CD4-positive, CD25-positive, alpha-beta regulatory T cell (primary cell): ENCODE measurements at regions not wholly inside any gene's neighbourhood (a gene's known extent, or its start where the extent isn't known, plus 50 kb on each side); places are given as distances from the start of the nearest gene placed in this dataset.
"Not testable (repeated sequence)": the region's sequence is repeated elsewhere in the genome, so short reads cannot be mapped to it uniquely, and the experiment has no call there.

Experiments
- ATAC-seq, 2 donors: fragments of 150-1000 bp; cut with Tn5 transposase; one replicate each; pipeline ENCODE4 v1.10.0; 2021; ENCODE audit warnings: low read depth in 2 of 2, moderate number of reproducible peaks in 2 of 2, moderate library complexity in 1 of 2
- DNase-seq, 3 donors: peaks; one replicate each; pipeline versions ENCODE4 v3.0.0 to v3.0.0-alpha.2; 2012 to 2022; ENCODE audit warnings: mixed read lengths in 1 of 3
- H3K27ac ChIP-seq: one replicate; pipeline ENCODE4 v1.7.0; 2013; ENCODE audit warnings: mild to moderate bottlenecking, low read length; ENCODE audit not compliant: insufficient read depth, poor library complexity, severe bottlenecking
- H3K27me3 ChIP-seq: one replicate; pipeline ENCODE4 v1.7.0; 2013; ENCODE audit warnings: low read length; ENCODE audit not compliant: control insufficient read depth, insufficient read depth
- H3K36me3 ChIP-seq: one replicate; pipeline ENCODE4 v1.7.0; 2013; ENCODE audit warnings: mild to moderate bottlenecking, low read length, moderate library complexity; ENCODE audit not compliant: control insufficient read depth, insufficient read depth
- H3K4me1 ChIP-seq: 2 replicates; pipeline ENCODE4 v1.7.0; 2013; ENCODE audit warnings: mild to moderate bottlenecking, low read length; ENCODE audit not compliant: insufficient read depth, control insufficient read depth, poor library complexity, severe bottlenecking
- H3K4me3 ChIP-seq: one replicate; pipeline ENCODE4 v1.7.0; 2013; ENCODE audit warnings: low read depth, mild to moderate bottlenecking, low read length, moderate library complexity
- H3K9me3 ChIP-seq, 2 experiments: 1 replicate in 1 of 2; 2 replicates in 1 of 2; pipeline ENCODE4 v1.7.0; 2013; ENCODE audit warnings: low read length in 2 of 2, mild to moderate bottlenecking in 1 of 2, moderate library complexity in 1 of 2; ENCODE audit not compliant: control insufficient read depth in 2 of 2
- H3K27ac Mint-ChIP-seq, 3 donors: one replicate each; pipeline ENCODE4 v1.8.0; 2020 to 2022; ENCODE audit warnings: mild to moderate bottlenecking in 3 of 3, mixed read lengths in 3 of 3, moderate library complexity in 2 of 3
- H3K27me3 Mint-ChIP-seq: one replicate; pipeline ENCODE4 v1.8.0; 2022; ENCODE audit warnings: mild to moderate bottlenecking, mixed read lengths
- H3K36me3 Mint-ChIP-seq: one replicate; pipeline ENCODE4 v1.8.0; 2020; ENCODE audit warnings: mixed read lengths
- H3K4me1 Mint-ChIP-seq, 4 donors: one replicate each; pipeline ENCODE4 v1.8.0; 2020 to 2022; ENCODE audit warnings: mixed read lengths in 4 of 4, mild to moderate bottlenecking in 1 of 4
- H3K4me3 Mint-ChIP-seq, 4 donors: one replicate each; pipeline ENCODE4 v1.8.0; 2020 to 2022; ENCODE audit warnings: mild to moderate bottlenecking in 4 of 4, mixed read lengths in 4 of 4, moderate library complexity in 3 of 4
- H3K9me3 Mint-ChIP-seq, 7 donors: one replicate each; pipeline ENCODE4 v1.8.0; 2020 to 2022; ENCODE audit warnings: mixed read lengths in 7 of 7, mild to moderate bottlenecking in 3 of 7, moderate library complexity in 2 of 7

DNA sequence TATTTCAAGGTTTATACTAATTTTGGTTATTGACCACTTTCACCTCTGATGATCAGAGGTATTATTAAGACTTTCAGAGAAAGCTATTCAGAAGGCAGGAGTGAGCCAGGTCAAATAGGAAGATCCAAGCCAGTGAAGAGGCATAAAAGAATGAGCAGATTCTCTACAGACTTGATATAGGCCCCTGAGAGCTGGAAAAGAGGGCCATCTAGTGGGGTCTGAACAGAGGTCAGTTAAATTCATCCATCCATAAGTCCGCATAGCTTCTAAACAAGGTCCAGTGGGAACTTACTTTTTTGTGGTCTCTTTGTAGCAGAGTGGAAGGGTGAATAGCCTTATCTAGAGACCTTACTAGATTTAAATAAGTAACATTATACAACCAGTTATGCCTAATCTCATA lies 126.6 kb upstream of the UFM1 start:
- Histone ChIP-seq H3K27me3 (no peaks in the 10 kb centered on the region), H3K9me3 (no peaks in the 10 kb centered on the region), H3K4me3 (no peak overlapping the region), H3K4me1 (no peaks in the 10 kb centered on the region), H3K27ac (no peak overlapping the region), H3K36me3 (no peaks in the 10 kb centered on the region)
- H3K4me3 Mint-ChIP-seq: no peak overlapping the region
- H3K4me1 Mint-ChIP-seq: no peaks in the 10 kb centered on the region
- no peak for DNase-seq
- H3K27ac Mint-ChIP-seq: no peak overlapping the region
- H3K9me3 Mint-ChIP-seq: peaks cover 0 to 7% (median 4%) of the 10 kb centered on the region in 7 donors
- no peak for ATAC-seq
- H3K27me3 Mint-ChIP-seq: no peaks in the 10 kb centered on the region
- no peaks in the 10 kb centered on the region for H3K36me3 Mint-ChIP-seq

DNA sequence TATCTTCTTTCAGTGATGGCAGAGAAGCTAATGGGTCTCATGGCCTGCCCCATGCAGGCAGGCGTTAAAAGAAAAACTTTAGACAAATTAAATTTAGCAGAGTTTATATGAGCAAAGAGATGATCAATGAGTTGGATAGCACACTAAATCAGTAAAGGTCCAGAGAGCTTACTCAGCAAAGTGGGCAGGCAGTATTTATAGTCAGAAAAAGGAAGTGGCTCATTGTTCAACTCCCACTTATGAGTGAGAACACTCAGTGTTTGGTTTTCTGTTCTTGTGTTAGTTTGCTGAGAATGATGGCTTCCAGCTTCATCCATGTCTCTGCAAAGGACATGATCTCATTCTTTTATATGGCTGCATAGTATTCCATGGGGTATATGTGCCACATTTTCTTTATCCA lies 128.5 kb upstream of the UFM1 start:
- not testable (repeated sequence) for H3K27me3 Mint-ChIP-seq, H3K36me3 Mint-ChIP-seq, H3K4me1 ChIP-seq, H3K4me3 ChIP-seq, ATAC-seq, H3K9me3 Mint-ChIP-seq, H3K27ac ChIP-seq, H3K27ac Mint-ChIP-seq, H3K9me3 ChIP-seq, H3K4me3 Mint-ChIP-seq, DNase-seq, H3K36me3 ChIP-seq, H3K4me1 Mint-ChIP-seq, H3K27me3 ChIP-seq

- Histone ChIP-seq H3K36me3 (no peaks in the 10 kb centered on the region), H3K4me1 (no peaks in the 10 kb centered on the region), H3K4me3 (no peak overlapping the region), H3K9me3 (no peaks in the 10 kb centered on the region), H3K27me3 (no peaks in the 10 kb centered on the region), H3K27ac (no peak overlapping the region)
- DNase-seq (no peak), ATAC-seq (no peak)
- Mint-ChIP-seq H3K36me3 (no peaks in the 10 kb centered on the region), H3K27me3 (peaks cover 4% of the 10 kb centered on the region), H3K27ac (no peak overlapping the region), H3K9me3 (peaks cover 3 to 29% (median 5%) of the 10 kb centered on the region in 7 donors), H3K4me3 (no peak overlapping the region), H3K4me1 (no peaks in the 10 kb centered on the region)
Measured at GRCh38 chr13:38216181-38216580, 133.5 kb upstream of the UFM1 start.

GRCh38 chr13:38213314-38213713 lies 136.3 kb upstream of the UFM1 start:
- ATAC-seq (no peak), DNase-seq (no peak)
- no peaks in the 10 kb centered on the region for H3K27me3 ChIP-seq

GRCh38 chr13:38210928-38211596 lies 138.6 kb upstream of the UFM1 start:
- no peaks in the 10 kb centered on the region for H3K4me1 Mint-ChIP-seq
- ATAC-seq (no peak), DNase-seq (no peak)
- no peak overlapping the region for H3K4me3 Mint-ChIP-seq
- no peaks in the 10 kb centered on the region for H3K36me3 Mint-ChIP-seq
- Histone ChIP-seq H3K27ac (no peak overlapping the region), H3K4me3 (no peak overlapping the region), H3K36me3 (no peaks in the 10 kb centered on the region), H3K4me1 (no peaks in the 10 kb centered on the region), H3K9me3 (no peaks in the 10 kb centered on the region), H3K27me3 (no peaks in the 10 kb centered on the region)
- H3K9me3 Mint-ChIP-seq: peaks cover 3 to 31% (median 7%) of the 10 kb centered on the region in 7 donors
- peaks cover 4% of the 10 kb centered on the region for H3K27me3 Mint-ChIP-seq
- H3K27ac Mint-ChIP-seq: no peak overlapping the region

More at GRCh38 chr13:38213314-38213713, 136.3 kb upstream of the UFM1 start:
- no peaks in the 10 kb centered on the region for H3K36me3 ChIP-seq
- H3K4me3 ChIP-seq: no peak overlapping the region
- Mint-ChIP-seq H3K4me1 (no peaks in the 10 kb centered on the region), H3K9me3 (peaks cover 3 to 31% (median 6%) of the 10 kb centered on the region in 7 donors), H3K4me3 (no peak overlapping the region), H3K27ac (no peak overlapping the region), H3K36me3 (no peaks in the 10 kb centered on the region), H3K27me3 (peaks cover 4% of the 10 kb centered on the region)
- no peak overlapping the region for H3K27ac ChIP-seq
- no peaks in the 10 kb centered on the region for H3K4me1 ChIP-seq
- H3K9me3 ChIP-seq: no peaks in the 10 kb centered on the region

DNA sequence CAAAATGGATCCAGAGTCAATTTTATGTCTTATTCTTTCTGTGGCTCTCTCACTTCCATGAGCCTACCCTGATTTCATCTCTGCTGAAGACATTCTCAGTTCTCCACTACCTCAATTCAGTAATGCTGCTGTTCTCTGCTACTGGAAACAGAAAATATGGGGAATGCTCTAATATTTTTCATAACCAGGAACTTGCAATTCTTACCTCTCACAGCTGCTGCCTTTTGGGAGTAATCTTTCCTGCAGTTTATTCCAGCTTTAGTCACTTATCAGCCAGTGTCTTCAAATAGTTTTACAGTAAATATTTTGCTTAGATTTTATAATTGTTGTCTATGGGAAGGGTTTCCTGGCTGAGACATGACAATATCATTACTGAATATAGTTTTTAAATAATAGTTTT lies 145.1 kb upstream of the UFM1 start:
- Mint-ChIP-seq H3K9me3 (peaks cover 0 to 11% (median 3%) of the 10 kb centered on the region in 7 donors), H3K36me3 (no peaks in the 10 kb centered on the region), H3K4me3 (no peak overlapping the region), H3K27me3 (no peaks in the 10 kb centered on the region), H3K27ac (no peak overlapping the region), H3K4me1 (no peaks in the 10 kb centered on the region)
- Histone ChIP-seq H3K36me3 (no peaks in the 10 kb centered on the region), H3K4me1 (no peaks in the 10 kb centered on the region), H3K9me3 (no peaks in the 10 kb centered on the region), H3K4me3 (no peak overlapping the region), H3K27ac (no peak overlapping the region), H3K27me3 (no peaks in the 10 kb centered on the region)
- no peak for DNase-seq
- ATAC-seq: no peak

DNA sequence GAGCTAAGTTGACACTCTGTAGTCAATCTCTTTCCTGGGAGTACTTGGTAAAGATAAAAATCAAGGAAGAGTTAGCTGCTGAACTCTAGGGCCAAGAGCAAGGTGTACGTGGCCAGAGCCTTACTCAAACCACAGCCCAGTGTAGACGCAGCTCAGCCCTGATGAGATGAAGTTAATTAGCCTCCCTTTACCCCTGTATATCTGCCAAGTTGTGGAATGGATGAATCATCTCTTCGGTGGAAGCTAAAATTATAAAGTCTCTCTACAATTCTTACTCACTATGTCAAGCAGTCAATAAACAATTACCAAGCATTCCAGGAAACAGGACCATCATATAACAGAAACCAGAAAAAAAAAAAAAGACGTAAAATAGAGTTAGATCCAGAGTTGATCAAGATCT lies 146.9 kb upstream of the UFM1 start:
- Histone ChIP-seq H3K36me3 (no peaks in the 10 kb centered on the region), H3K4me1 (no peaks in the 10 kb centered on the region), H3K27me3 (no peaks in the 10 kb centered on the region), H3K27ac (no peak overlapping the region), H3K4me3 (no peak overlapping the region), H3K9me3 (no peaks in the 10 kb centered on the region)
- H3K36me3 Mint-ChIP-seq: no peaks in the 10 kb centered on the region
- ATAC-seq (no peak), DNase-seq (no peak)
- H3K4me3 Mint-ChIP-seq: no peak overlapping the region
- H3K4me1 Mint-ChIP-seq: no peaks in the 10 kb centered on the region
- no peak overlapping the region for H3K27ac Mint-ChIP-seq
- peaks cover 0 to 11% (median under 1%) of the 10 kb centered on the region in 7 donors for H3K9me3 Mint-ChIP-seq
- no peaks in the 10 kb centered on the region for H3K27me3 Mint-ChIP-seq

GRCh38 chr13:38191016-38191415 lies 158.6 kb upstream of the UFM1 start:
- Histone ChIP-seq H3K27me3 (no peaks in the 10 kb centered on the region), H3K36me3 (no peaks in the 10 kb centered on the region), H3K4me3 (no peak overlapping the region), H3K27ac (no peak overlapping the region), H3K4me1 (no peaks in the 10 kb centered on the region), H3K9me3 (no peaks in the 10 kb centered on the region)
- H3K27me3 Mint-ChIP-seq: no peaks in the 10 kb centered on the region
- no peak overlapping the region for H3K4me3 Mint-ChIP-seq
- ATAC-seq (no peak), DNase-seq (no peak)
- H3K9me3 Mint-ChIP-seq: peaks cover 0 to 8% (median 3%) of the 10 kb centered on the region in 7 donors
- H3K4me1 Mint-ChIP-seq: no peaks in the 10 kb centered on the region
- H3K36me3 Mint-ChIP-seq: no peaks in the 10 kb centered on the region
- H3K27ac Mint-ChIP-seq: no peak overlapping the region
